ENCODE measurements at regions not wholly inside any gene's neighbourhood (a gene's known extent, or its start where the extent isn't known, plus 50 kb on each side); places are given as distances from the start of the nearest gene placed in this dataset.
"Not testable (repeated sequence)": the region's sequence is repeated elsewhere in the genome, so short reads cannot be mapped to it uniquely, and the experiment has no call there.

- H3K4me3 ChIP-seq (ENCODE audit: low read depth, low read length): no peak overlapping the region
- DNase-seq (ENCODE audit: low read depth): no peak
- no peak for TF ChIP-seq CTCF (IDR thresholded peaks at IDR 0.05; ENCODE audit: insufficient read depth, low read depth, low read length, missing control alignments)
These were observed 980.8 kb upstream of the CTNND2 start for GRCh38 chr5:12885018-12885417.

- no peak for TF ChIP-seq CTCF (IDR thresholded peaks at IDR 0.05; ENCODE audit: insufficient read depth, low read depth, low read length, missing control alignments)
- DNase-seq (ENCODE audit: low read depth): no peak
- H3K4me3 ChIP-seq (ENCODE audit: low read depth, low read length): no peak overlapping the region
These were observed 979.1 kb upstream of the CTNND2 start for GRCh38 chr5:12883395-12883794.

- DNase-seq (ENCODE audit: low read depth): no peak
- TF ChIP-seq CTCF (IDR thresholded peaks at IDR 0.05; ENCODE audit: insufficient read depth, low read depth, low read length, missing control alignments): no peak
- H3K4me3 ChIP-seq (ENCODE audit: low read depth, low read length): no peak overlapping the region
These were observed 972.5 kb upstream of the CTNND2 start for GRCh38 chr5:12876541-12877298.

DNA sequence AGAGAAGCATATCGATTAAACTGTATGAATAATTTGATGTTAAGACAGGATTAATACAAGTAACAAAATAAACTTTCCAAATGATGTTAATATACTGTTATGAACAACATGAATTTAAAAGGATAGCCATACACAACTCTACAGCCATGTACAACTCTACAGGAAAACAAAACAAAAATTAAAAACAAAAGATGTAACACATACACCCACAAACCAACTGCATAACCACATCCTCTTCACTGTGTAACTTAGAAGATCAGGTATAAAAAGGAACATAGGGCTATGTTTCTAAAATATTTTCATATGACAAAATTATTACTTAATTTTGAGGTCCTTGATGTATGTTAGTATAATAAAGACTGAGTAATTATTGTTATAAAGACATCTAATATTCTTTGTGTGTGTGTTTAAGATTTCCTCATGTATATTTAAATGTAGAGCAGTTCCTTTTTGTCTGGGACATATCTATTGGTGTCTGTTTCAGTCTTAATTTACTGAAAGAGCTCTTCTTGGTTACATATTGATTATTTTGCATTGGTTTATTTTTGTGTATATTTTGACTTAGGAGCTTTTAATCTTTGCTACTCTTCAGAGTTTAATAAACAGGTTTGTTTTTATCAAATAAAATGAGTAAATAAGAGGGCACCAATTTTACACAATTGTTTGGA is 966.8 kb upstream of the CTNND2 start:
- no peak overlapping the region for H3K4me3 ChIP-seq (ENCODE audit: low read depth, low read length)
- no peak for TF ChIP-seq CTCF (IDR thresholded peaks at IDR 0.05; ENCODE audit: insufficient read depth, low read depth, low read length, missing control alignments)
- no peak for DNase-seq (ENCODE audit: low read depth)

- no peak overlapping the region for H3K4me3 ChIP-seq (ENCODE audit: low read depth, low read length)
- no peak for TF ChIP-seq CTCF (IDR thresholded peaks at IDR 0.05; ENCODE audit: insufficient read depth, low read depth, low read length, missing control alignments)
- no peak for DNase-seq (ENCODE audit: low read depth)
These were observed 961.3 kb upstream of the CTNND2 start for GRCh38 chr5:12865529-12865928.

DNA sequence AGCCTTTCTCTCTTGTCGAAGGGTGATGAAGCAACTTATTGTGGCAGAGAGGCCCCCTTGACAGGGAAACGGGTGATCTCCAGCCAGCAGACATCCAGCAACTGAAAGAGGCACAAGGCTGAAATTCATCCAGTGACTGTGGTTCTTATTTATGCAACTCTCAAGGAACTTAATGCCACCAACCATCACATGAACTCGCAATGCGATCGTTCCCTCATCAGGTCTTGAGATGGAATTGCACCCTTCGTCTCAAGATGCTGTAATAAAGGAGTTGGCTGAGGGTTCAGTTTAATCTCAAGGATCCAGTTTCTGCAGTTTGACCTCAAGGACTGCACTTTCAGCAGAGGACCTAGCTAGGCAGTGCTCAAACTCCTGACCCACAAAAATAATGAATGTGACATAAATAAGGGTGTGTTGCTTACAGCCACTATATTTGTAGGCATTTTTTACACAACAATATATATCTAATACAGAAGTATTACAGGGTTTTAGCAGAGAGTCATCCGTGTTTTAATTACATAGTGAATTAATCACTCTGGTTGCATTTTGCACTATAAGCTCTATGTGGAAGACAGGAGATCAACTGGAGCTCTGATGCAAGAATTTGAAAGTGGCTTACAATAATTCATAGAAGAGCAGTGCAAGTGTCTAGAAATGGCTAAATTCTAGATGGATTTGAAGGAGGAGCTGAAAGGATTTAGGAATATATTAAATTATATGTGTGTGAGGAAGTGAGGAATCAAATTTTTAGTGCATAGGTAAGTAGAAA is 957.8 kb upstream of the CTNND2 start:
- no peak overlapping the region for H3K4me3 ChIP-seq (ENCODE audit: low read depth, low read length)
- DNase-seq (ENCODE audit: low read depth): no peak

GRCh38 chr5:12856105-12856504 is 951.9 kb upstream of the CTNND2 start:
- DNase-seq (ENCODE audit: low read depth); H3K4me3 ChIP-seq (ENCODE audit: low read depth, low read length): not testable (repeated sequence)

More for the DNA sequence above, 957.8 kb upstream of the CTNND2 start:
- TF ChIP-seq CTCF (IDR thresholded peaks at IDR 0.05; ENCODE audit: insufficient read depth, low read depth, low read length, missing control alignments): no peak

Data from GM12865 (cell line).